ENCODE measurements at regions not wholly inside any gene's neighbourhood (a gene's known extent, or its start where the extent isn't known, plus 50 kb on each side); places are given as distances from the start of the nearest gene placed in this dataset.

- DNase-seq: peak; percentile 64
These were observed 622.1 kb downstream of the SPRY1 start for GRCh38 chr4:124018383-124019317.

DNA sequence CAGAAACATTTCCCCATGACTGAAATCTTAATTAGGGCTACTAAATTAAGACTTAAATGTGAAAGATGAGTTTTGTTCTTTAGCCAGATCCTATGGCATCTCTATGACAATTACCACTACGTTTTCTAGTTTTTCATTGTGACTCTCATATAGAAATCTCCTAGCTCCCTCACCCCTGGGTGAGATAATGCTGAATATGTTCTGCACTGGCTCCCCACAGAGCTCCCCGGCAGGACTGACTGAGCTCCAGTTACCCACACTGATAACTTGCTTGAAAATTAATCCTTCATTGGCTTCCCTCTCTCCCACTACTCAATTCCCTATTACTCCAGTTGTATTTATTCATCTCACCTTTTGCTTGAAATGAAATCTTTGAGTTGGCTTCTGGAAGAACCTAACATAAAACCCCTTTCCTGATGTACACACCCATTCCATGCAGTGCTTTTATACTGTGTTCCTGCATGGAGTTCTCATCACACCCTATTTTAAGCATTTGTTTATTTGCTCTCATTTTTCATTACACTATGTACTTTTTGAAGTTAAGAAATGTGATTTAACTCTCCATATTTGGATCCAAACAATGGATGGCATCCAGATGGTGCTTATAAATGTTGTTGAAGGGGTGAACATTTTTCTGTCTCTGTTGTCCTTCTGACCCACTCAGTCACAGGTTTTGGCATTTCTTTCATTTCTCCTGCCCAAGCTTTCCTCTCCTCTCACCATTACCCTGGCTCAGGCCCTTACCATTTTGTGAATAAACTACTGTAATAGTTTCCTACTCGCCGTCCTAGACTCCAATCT is 623.4 kb downstream of the SPRY1 start:
- DNase-seq: no peak

GRCh38 chr4:124025000-124025399 is 628.4 kb downstream of the SPRY1 start:
- DNase-seq: no peak

- no peak for DNase-seq
These were observed 628.8 kb downstream of the SPRY1 start for GRCh38 chr4:124025428-124025827.

- no peak for DNase-seq
These were observed 631.6 kb downstream of the SPRY1 start for GRCh38 chr4:124028182-124028581.

DNA sequence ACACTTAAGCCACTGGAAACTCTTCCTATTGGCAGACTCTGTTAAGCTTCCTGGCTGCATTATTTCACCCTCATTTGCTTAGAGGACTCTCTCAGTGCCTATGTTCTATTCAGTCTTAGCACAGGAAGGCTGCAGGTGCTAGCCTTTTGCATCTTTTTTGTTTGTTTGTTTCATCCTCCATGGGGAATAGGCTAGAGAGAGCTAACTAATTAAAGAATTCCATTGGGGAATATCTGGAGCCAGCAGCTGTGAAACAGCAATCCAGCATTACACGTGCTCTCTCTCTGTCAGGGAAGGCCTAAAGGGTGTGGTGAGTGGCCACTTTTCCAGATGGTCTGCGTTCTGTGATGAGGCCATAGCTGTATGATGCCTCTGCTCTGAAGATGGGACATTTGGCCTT is 633.6 kb downstream of the SPRY1 start:
- no peak for DNase-seq

- DNase-seq: no peak
These were observed 635.4 kb downstream of the SPRY1 start for GRCh38 chr4:124032035-124032434.

- DNase-seq: no peak
These were observed 638.9 kb downstream of the SPRY1 start for GRCh38 chr4:124035364-124036041.

GRCh38 chr4:124037236-124037635 is 640.6 kb downstream of the SPRY1 start:
- DNase-seq: no peak

GRCh38 chr4:124044330-124044729 is 647.7 kb downstream of the SPRY1 start:
- DNase-seq: no peak

- no peak for DNase-seq
These were observed 648.3 kb downstream of the SPRY1 start for GRCh38 chr4:124044867-124045266.

- no peak for DNase-seq
These were observed 649.6 kb downstream of the SPRY1 start for GRCh38 chr4:124046190-124046589.

- DNase-seq: no peak
These were observed 657.4 kb downstream of the SPRY1 start for GRCh38 chr4:124053872-124054538.

GRCh38 chr4:124055336-124055735 is 657.2 kb downstream of the ANKRD50 start:
- DNase-seq: no peak

DNA sequence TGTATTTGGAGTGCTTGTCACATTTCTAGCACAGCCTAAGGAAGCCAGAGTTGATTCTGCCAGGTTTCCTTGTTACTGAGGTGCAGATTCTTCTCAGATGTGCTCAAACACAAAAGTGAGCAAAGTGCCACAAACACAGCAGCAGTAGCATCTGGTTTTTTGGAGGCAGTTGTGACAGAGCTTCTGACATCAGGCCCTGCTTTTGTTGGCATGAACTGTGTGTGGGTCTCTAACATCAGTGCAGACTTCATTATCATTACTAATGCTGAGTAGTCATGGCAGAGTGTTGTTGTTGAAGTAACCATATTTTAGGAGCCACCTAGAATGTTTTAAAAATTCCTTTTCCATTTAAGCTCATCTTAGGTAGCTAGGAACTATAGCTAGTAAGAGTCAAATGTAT is 656.6 kb downstream of the ANKRD50 start:
- no peak for DNase-seq

DNA sequence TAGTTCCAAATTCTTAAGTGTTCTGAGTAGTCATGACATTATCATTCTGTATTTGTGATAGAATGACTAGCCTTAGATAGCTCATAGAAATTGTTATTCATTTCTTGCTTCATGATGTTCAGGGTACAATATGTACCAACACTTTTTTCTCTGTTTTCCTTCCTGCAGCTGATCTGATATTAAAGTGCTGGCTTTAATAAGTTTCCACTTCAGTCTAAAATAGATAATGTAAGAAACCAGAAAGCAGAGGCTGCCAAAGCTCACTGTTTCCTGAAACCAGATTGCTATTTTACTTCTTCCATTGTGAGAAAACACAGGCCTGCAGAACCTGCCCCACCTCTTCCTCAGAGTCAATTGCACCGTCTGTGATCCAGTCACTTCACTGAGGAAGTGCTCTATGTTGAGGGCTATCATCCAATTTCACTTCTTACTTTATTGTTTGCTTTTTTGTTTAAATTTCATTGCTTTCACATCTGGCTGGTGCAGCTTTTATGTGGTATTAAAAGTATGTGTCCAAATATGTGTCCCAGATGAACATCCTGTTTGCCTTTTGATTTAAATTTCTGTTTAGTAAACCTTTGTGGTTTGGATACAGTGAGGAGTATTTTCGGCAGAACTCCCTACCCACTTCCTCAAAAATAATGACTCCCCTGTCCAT is 652.1 kb downstream of the ANKRD50 start:
- DNase-seq: no peak

DNA sequence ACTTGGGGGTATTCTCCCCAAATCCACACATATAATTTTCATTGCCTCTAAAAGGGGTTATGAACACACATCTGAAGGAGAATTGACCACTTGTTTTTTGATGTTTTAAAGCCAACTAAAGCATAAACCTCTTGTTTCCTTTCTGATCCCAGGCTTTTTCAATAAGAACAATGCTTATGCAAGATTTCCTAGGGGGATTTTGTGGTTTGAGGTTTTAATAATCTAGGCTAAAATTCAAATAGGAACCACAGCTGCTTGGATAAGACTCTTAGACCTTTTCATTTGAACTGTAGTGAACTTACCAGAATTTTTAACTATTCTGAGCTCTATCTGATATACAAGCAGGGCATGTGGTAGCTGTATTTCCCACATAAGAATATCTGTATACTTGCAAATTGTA is 651.1 kb downstream of the ANKRD50 start:
- DNase-seq: no peak

- DNase-seq: no peak
These were observed 647.1 kb downstream of the ANKRD50 start for GRCh38 chr4:124065422-124065821.

GRCh38 chr4:124065936-124066335 is 646.6 kb downstream of the ANKRD50 start:
- no peak for DNase-seq

DNA sequence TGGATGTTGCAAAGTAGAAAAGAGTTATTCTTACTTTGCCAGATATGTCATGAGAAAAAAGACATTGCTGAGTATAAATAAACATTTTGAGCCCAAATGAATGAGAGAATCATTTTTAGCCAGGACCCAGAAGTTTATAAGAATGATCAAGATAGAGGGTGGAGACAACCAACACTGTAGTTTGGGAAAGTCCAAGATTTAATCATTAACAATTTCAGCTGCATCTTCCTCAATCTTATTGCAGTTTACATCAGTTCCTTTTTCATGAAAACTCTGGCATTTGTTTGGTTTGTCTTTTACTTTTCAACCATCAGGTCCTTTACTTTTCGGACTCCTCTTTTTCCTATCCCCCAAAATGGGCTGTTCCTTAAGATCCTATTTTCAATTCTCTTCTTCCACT is 645.9 kb downstream of the ANKRD50 start:
- DNase-seq: no peak

GRCh38 chr4:124067046-124067445 is 645.5 kb downstream of the ANKRD50 start:
- DNase-seq: no peak

Measured in activated CD4-positive, alpha-beta T cell treated with anti-CD3 and anti-CD28 coated beads, Interleukin-2, amount 50 U/mL, for 16 hours (primary cell).